ENCODE measurements at regions not wholly inside any gene's neighbourhood (a gene's known extent, or its start where the extent isn't known, plus 50 kb on each side); places are given as distances from the start of the nearest gene placed in this dataset.

GRCh38 chr7:81430761-81431160, 339.1 kb downstream of the HGF start:
- no peak for TF ChIP-seq CTCF (IDR thresholded peaks at IDR 0.05)
- TF ChIP-seq POLR2A (IDR thresholded peaks at IDR 0.05) = no peak
- no peak for TF ChIP-seq EP300 (IDR thresholded peaks at IDR 0.05)
- no peak for TF ChIP-seq POLR2AphosphoS5 (IDR thresholded peaks at IDR 0.05)

All from suprapubic skin (tissue), 4 donors.